ENCODE measurements at regions not wholly inside any gene's neighbourhood (a gene's known extent, or its start where the extent isn't known, plus 50 kb on each side); places are given as distances from the start of the nearest gene placed in this dataset.

GRCh38 chr3:118479376-118479775 is 555.3 kb downstream of the IGSF11 start:
- DNase-seq (ENCODE audit: insufficient read length, low spot score) (no peak), FAIRE-seq (no peak)
- TF ChIP-seq CTCF (IDR thresholded peaks at IDR 0.05; ENCODE audit: insufficient read depth, missing control alignments) = no peak

GRCh38 chr3:118480101-118480860 is 554.4 kb downstream of the IGSF11 start:
- FAIRE-seq (no peak), DNase-seq (ENCODE audit: insufficient read length, low spot score) (no peak)
- TF ChIP-seq CTCF (IDR thresholded peaks at IDR 0.05; ENCODE audit: insufficient read depth, missing control alignments) = no peak

GRCh38 chr3:118485693-118486092 is 549.0 kb downstream of the IGSF11 start:
- FAIRE-seq (no peak), DNase-seq (ENCODE audit: insufficient read length, low spot score) (no peak)
- TF ChIP-seq CTCF (IDR thresholded peaks at IDR 0.05; ENCODE audit: insufficient read depth, missing control alignments) = no peak

- DNase-seq (ENCODE audit: insufficient read length, low spot score) = no peak
- FAIRE-seq = no peak
- no peak for TF ChIP-seq CTCF (IDR thresholded peaks at IDR 0.05; ENCODE audit: insufficient read depth, missing control alignments)
These were observed 546.9 kb downstream of the IGSF11 start for GRCh38 chr3:118487734-118488133.

GRCh38 chr3:118488732-118489131 is 545.9 kb downstream of the IGSF11 start:
- FAIRE-seq = no peak
- TF ChIP-seq CTCF (IDR thresholded peaks at IDR 0.05; ENCODE audit: insufficient read depth, missing control alignments) = no peak
- no peak for DNase-seq (ENCODE audit: insufficient read length, low spot score)

GRCh38 chr3:118495206-118495605 is 539.4 kb downstream of the IGSF11 start:
- FAIRE-seq = no peak
- DNase-seq (ENCODE audit: insufficient read length, low spot score) = no peak
- TF ChIP-seq CTCF (IDR thresholded peaks at IDR 0.05; ENCODE audit: insufficient read depth, missing control alignments) = no peak

- FAIRE-seq (no peak), DNase-seq (ENCODE audit: insufficient read length, low spot score) (no peak)
- TF ChIP-seq CTCF (IDR thresholded peaks at IDR 0.05; ENCODE audit: insufficient read depth, missing control alignments) = no peak
These were observed 537.4 kb downstream of the IGSF11 start for GRCh38 chr3:118497274-118497673.
